ENCODE measurements at regions not wholly inside any gene's neighbourhood (a gene's known extent, or its start where the extent isn't known, plus 50 kb on each side); places are given as distances from the start of the nearest gene placed in this dataset.

- H3K79me2 ChIP-seq (ENCODE audit: insufficient read depth, low read length), result no peaks in the 10 kb centered on the region
- H3K4me2 ChIP-seq (ENCODE audit: low read depth, low read length), result no peak overlapping the region
- H3K27ac ChIP-seq (ENCODE audit: extremely low read length, insufficient read depth, low read length), result no peak overlapping the region
- no TSS peak for BruUV-seq (replicated peaks)
- H3K9ac ChIP-seq (ENCODE audit: insufficient read depth, low read depth, low read length), result no peak overlapping the region
- POLR2A ChIA-PET, result no interaction called here
- CTCF ChIA-PET (ENCODE audit: low intra/inter-chr PET ratio, low total read pairs), result no interaction called here
- no peaks in the 10 kb centered on the region for H4K20me1 ChIP-seq (ENCODE audit: insufficient read depth, low read length)
- H2AFZ ChIP-seq (ENCODE audit: low read length), result no peak overlapping the region
- peaks cover 72% of the 10 kb centered on the region for H3K9me3 ChIP-seq (ENCODE audit: low read length)
- DNase-seq (ENCODE audit: low spot score) (no peak), ATAC-seq (no peak), FAIRE-seq (no peak)
- H3K4me3 ChIP-seq (replicated peaks in 1 of 3; ENCODE audit: insufficient read depth in 1 of 3, low read depth in 2 of 3, low read length in 3 of 3), result no peak overlapping the region
- intact Hi-C loops (cut with micrococcal nuclease; ENCODE audit: unreplicated experiment) (no loop called here), in situ Hi-C loops (cut with HindIII; ENCODE audit: extremely low pct_ligation_motif_present, low pct_unique_long_range_greater_than_20kb) (no loop called here)
- H3K36me3 ChIP-seq (replicated peaks in 1 of 2; ENCODE audit: control insufficient read depth in 1 of 2, insufficient read depth in 2 of 2, low read length in 2 of 2), result no peaks in the 10 kb centered on the region
- H3K4me1 ChIP-seq (ENCODE audit: insufficient read depth, low read length), result no peaks in the 10 kb centered on the region
- no peaks in the 10 kb centered on the region for H3K27me3 ChIP-seq (ENCODE audit: control insufficient read depth in 1 of 2, insufficient read depth in 2 of 2, low read length in 2 of 2)
- no peak for TF ChIP-seq ZNF547 (CRISPR knock-in tag; IDR thresholded peaks at IDR 0.05)
- TF ChIP-seq ZNF777 (CRISPR knock-in tag; IDR thresholded peaks at IDR 0.05), result no peak
- no peak for TF ChIP-seq U2AF2 (IDR thresholded peaks at IDR 0.05; ENCODE audit: low read depth, low read length)
- TF ChIP-seq KMT2A (CRISPR knock-in tag; IDR thresholded peaks at IDR 0.05), result no peak
- no peak for TF ChIP-seq ZNF564 (CRISPR knock-in tag; IDR thresholded peaks at IDR 0.05)
- TF ChIP-seq, protein P1, sequence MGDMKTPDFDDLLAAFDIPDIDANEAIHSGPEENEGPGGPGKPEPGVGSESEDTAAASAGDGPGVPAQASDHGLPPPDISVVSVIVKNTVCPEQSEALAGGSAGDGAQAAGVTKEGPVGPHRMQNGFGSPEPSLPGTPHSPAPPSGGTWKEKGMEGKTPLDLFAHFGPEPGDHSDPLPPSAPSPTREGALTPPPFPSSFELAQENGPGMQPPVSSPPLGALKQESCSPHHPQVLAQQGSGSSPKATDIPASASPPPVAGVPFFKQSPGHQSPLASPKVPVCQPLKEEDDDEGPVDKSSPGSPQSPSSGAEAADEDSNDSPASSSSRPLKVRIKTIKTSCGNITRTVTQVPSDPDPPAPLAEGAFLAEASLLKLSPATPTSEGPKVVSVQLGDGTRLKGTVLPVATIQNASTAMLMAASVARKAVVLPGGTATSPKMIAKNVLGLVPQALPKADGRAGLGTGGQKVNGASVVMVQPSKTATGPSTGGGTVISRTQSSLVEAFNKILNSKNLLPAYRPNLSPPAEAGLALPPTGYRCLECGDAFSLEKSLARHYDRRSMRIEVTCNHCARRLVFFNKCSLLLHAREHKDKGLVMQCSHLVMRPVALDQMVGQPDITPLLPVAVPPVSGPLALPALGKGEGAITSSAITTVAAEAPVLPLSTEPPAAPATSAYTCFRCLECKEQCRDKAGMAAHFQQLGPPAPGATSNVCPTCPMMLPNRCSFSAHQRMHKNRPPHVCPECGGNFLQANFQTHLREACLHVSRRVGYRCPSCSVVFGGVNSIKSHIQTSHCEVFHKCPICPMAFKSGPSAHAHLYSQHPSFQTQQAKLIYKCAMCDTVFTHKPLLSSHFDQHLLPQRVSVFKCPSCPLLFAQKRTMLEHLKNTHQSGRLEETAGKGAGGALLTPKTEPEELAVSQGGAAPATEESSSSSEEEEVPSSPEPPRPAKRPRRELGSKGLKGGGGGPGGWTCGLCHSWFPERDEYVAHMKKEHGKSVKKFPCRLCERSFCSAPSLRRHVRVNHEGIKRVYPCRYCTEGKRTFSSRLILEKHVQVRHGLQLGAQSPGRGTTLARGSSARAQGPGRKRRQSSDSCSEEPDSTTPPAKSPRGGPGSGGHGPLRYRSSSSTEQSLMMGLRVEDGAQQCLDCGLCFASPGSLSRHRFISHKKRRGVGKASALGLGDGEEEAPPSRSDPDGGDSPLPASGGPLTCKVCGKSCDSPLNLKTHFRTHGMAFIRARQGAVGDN (CRISPR knock-in tag; IDR thresholded peaks at IDR 0.05), result no peak
- no peak for TF ChIP-seq KDM2A (CRISPR knock-in tag; IDR thresholded peaks at IDR 0.05; ENCODE audit: borderline replicate concordance, low read depth)
These were observed 957.9 kb upstream of the ADGRL2 start for GRCh38 chr1:80842796-80843195.

All from HepG2 (cell line).